HUDEP-2 (cell line): ENCODE measurements at regions not wholly inside any gene's neighbourhood (a gene's known extent, or its start where the extent isn't known, plus 50 kb on each side); places are given as distances from the start of the nearest gene placed in this dataset.

ENCODE experiments used
- DNase-seq, 76 experiments: peaks; one replicate each; lab custom pipeline; 2025; ENCODE audit not compliant: unreplicated experiment in 76 of 76; lab: John Stamatoyannopoulos, UW

DNA sequence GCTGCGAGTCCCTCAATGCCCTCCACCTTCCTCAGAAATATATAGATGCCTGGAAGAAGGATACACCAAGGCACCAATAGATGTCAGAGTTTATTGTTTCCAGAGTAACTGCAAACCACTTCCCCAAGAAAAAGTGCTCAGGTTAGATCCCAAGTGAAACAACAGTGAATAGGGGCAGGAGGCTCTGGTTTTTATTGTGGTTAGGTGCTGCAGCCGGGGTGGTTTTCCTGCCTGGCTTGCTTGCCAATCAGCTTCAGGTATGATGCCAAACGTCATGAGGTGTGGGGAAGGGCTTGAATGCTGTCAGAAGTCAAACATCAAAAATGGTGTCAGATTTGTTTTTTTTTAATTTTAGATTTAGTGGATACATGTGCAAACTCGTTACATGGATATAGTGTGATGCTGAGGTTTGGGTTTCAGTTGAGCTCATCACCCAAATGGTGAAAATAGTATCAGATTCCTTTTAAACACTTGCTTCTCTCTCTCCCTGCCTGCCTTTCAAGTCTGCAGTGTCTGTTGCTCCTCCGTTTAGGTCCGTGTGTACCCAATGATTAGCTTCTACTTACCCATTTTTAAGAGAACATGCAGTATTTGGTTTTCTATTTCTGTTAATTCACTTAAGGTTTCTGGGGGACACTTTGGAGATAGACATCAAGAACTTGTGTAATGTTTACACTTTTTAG lies 1317.0 kb downstream of the MRPL39 start:
- DNase-seq, result no peak

DNA sequence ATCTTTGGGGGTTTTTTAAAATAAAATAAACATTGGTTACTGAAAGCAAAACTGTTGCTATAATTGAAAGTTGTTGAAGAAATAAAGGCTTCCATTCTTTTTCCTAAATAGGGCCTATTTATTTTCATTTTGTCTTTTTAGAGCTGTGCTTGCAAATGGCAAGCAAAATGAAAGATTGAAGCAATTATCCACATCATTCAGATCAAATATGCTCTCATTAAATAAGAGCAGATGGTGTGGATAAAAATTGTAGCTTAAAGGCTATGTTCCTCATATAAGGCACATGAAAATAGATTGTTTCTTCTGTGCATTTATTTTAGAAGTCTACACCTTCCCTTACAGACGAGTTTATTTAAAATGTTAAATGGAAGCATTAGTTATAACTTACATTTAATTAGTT lies 1317.7 kb downstream of the MRPL39 start:
- DNase-seq, result no peak

DNA sequence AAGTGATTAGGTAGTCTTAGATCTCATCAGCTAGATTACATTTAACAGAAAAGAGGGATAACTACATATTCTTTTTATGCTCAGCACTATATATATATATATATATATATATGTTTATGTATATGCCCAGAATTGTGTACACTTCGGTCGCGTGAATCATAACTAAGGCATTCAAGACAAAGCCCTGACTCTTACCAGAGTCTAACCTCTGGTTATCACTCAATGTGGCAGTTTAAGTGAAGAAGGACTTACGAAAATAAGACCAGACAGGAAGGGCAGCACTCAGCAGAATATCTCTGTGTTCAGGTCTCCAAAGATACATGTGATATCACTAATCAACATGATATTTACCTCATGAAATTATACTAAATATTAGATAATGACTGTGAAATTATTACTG lies 1326.7 kb downstream of the MRPL39 start:
- DNase-seq, result no peak

DNA sequence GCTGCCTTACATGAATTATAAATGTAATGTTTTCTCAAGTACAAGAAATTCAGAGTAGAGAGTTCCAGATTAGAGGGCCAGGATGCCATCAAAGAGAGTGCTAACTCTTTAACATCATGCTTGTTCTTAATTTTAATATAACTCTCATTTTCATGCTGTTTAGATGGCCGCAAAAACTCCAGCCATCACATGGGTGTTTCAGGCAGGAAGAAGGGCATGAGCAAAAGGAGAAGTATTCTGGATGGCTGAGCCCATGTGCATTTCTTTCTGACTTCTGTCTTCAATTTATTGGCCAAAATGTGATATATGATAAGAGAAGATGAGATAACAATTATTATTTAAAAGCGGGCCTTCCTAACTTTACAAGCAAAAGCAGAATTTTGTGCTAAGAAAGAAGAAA lies 1328.6 kb downstream of the MRPL39 start:
- DNase-seq, result no peak

DNA sequence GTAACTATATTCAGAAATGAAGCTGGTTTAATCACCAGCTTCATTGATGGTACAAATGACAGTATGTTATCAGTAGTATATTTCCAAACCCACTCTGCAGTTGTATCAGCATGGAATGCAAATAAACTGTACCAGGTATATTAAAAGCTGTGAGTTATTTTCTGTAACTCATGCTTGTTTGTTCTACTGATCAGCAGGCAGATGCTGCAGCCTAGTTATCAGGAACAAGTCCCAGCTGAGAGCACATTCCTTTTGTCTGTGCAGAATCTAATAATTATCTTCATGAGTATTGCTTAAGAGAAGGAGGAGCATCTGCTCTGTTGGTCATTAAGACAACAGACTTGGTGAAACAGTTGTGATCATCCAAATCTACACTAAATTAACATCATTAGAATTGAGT lies 1331.1 kb downstream of the MRPL39 start:
- no peak for DNase-seq

DNA sequence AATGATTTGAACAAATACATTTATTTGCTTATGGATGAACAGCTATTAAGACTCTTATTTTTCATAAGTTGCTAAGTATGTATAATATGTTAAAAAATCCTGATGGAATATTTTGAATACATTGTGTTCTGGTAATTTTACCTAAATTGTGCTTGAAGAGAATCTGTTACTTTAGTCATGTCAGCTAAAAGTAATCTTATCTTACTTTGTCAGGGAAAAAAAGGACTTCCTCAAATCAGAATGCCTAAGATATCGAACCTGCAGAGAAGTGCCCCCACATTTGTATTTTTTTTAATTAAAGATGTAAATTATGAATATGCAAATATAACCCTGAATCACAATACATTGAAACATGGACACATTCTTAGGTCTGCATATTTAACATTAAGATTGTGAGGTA lies 1331.7 kb downstream of the MRPL39 start:
- DNase-seq, result no peak

DNA sequence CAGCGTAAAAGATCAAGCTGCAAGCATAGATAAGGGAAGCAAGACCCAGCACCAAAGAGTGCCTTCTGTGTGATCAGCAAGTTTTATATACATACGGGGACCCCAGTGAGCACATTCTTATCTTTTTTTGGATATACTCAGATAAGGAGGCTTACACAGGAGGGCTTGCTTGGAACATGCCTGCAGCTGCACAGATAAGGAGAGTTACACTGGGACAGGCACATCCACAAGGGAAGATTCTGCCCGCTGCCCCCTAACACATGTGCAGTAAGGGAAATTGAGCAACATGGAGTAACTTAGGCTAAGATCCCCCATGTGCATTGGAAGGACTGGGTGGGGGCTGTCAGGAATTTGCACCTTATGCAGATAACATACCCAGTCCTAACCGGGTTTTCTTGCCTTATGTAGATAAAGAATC lies 1334.8 kb downstream of the MRPL39 start:
- DNase-seq, result peak in 75 of 76 experiments; percentile 34 to 99 (median 90)

DNA sequence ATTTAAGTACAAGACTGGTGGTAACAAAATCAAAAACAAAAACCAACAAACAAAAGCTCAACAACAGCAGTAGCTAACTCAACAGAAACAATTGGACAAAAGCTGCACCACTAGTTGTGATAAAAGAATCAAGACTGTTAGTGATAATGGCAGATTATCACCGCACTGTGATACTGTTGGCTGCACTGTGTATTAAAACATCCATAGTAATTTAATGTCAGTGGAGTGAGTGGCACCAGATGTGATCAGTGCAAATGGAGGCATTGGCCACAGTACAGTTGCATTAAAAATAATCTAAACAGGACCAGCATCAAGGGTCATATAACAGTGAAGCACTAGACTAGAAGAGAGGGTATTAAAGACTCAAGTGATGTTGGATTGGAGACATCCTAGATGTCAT lies 1341.3 kb downstream of the MRPL39 start:
- DNase-seq, result no peak

DNA sequence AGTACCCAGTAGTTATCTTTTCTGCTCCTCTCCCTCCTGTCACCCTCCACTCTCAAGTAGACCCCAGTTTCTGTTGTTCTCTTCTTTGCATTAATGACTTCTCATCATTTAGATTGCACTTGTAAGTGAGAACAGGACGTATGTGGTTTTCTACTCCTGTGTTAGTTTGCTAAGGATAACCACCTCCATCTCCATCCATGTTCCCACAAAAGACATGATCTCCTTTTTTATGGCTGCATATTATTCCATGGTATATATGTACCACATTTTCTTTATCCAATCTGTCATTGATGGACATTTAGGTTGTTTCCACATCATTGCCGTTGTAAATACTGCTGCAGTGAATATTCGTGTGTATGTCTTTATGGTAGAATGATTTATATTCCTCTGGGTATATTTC lies 1346.5 kb downstream of the MRPL39 start:
- no peak for DNase-seq

DNA sequence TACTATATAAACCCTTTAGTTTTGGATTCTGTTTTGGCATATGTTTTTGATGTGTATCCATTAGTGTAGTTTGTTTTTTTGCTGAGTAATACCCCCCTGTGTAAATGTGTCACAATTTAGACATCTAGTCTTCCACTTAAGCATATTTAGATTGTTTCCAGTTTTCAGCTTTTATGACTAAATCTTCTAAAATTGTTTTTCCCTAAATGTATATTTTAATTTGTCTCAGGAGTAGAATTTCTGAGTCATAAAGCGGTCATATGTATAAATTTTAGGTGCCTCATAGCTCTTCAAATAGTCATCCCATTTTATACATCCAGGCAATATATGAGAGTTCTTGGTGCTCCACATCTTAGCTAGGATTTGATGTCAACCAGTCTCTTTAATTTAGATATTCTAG lies 1348.0 kb downstream of the MRPL39 start:
- DNase-seq, result no peak

DNA sequence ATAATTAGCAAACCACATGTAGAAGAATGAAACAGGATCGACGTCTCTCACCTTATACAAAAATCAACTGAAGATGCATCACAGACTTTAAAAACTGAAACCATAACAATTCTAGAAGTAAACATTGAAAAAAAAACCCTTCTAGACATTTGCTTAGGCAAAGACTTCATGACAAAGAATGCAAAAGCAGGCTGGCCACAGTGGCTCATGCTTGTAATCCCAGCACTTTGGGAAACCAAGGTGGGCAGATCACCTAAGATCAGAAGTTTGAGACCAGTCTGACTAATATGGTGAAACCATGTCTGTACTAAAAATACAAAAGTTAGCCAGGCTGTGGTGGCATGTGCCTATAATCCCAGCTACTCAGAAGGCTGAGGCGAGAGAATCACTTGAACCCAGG lies 1351.7 kb downstream of the MRPL39 start:
- no peak for DNase-seq

DNA sequence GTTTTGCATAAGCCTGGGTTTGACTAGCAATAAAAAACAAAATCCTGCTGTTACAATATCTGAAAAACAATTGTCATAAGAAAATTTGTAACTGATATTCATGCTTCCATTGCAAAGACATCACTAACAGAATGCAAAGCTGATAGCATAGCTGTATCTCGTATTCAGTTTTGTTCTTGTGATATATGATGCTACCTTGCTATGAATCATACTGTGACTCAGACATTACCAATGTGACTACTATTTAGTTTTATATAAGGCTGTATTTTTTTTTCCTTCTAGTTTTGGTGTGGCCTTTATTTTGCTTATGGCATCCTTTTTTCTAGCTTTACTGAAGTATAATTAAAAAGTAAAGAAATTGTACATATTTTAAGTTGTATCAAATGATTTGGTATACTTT lies 1381.8 kb downstream of the MRPL39 start:
- peak in 1 of 76 experiments; percentile 13 for DNase-seq

DNA sequence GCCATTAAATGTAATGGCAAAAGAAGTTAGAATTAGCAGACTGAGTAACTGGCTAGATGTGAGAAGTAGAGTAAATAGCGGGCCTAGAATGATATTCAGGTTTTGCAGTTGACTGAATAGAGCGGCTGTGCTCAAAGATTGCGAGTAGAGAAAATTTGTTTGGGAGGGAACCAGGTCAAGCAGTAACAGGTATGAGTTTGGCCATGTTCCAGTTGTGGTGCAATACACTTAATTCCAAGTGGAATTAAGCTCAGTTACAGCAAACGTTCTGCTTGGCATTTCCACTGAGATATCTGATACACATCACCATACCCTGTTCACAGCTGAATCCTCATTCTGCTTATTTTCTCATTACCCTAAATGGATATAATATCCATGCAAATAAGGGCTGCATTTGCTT lies 1382.9 kb downstream of the MRPL39 start:
- no peak for DNase-seq

DNA sequence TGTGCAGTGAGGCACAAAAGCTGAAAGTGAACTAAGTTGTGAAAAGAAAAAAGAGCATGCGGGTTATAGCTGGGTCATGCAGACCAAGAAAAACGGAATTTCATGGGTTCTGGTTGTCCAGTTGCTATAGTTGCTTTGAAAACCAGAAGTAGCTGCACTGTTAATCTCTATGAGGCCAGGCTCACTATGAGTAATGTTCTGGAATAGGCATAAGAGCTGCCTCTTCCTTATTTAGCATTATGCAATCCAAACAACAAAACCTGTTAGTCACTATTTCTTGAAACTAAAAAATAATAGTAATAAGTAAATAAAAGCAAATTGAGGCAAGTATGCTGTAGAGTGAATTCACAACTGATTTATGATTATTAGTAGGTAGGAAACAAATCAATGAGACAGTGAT lies 1383.7 kb downstream of the MRPL39 start:
- no peak for DNase-seq

DNA sequence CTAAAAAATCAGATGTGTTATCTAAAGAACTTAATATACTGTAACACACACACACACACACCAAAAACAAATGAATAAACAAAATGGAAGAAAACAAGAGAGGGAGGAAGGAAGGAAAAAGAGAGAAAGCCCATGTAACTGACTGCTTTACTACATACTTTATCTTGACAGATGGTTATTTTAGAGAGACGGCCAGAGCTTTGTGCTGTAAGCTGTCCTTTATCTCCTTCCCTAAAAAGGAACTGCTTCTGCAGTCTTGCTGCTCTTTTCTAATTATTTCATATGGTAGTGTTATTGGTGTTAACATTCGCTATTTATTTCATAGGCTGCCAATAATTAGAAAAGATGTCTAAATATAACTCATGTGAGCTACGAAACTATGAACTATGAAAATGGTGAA lies 1384.6 kb downstream of the MRPL39 start:
- DNase-seq, result no peak

DNA sequence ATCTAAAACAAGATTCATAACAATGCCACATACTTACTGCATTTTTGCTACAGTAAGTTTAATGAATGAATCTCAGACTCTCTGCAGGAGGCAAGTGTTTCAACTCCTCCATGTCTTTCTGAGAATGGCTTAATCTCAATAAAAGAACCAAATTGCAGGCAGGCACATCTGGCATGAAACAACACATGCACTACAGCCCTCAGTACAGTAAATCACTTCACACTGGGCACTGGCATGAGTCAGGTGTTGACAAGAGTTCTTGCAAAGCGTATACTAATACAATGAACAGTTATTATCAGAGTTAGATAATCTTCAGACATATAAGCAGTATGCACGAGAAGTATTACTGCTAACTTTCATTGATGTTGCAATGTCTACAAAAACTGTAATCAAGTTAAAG lies 1386.8 kb downstream of the MRPL39 start:
- DNase-seq, result no peak

DNA sequence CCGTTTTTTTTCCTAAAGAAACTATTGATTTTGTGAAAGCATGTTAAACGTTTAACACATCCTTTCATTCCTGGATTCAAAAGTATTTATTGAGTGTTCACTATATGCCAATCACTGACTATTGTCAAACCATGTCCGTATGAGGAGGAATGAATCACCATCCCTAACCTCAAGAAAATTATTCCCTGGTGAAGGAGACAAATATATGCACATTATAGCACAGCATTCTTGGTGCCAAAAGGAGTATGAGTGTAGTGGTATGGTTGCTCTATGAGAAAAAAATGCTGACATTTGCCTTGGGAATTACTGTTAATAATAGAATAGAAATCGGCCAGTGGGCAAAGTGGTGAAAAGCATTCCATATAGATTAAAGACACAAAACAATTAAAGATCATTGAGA lies 1390.1 kb downstream of the MRPL39 start:
- DNase-seq, result no peak

DNA sequence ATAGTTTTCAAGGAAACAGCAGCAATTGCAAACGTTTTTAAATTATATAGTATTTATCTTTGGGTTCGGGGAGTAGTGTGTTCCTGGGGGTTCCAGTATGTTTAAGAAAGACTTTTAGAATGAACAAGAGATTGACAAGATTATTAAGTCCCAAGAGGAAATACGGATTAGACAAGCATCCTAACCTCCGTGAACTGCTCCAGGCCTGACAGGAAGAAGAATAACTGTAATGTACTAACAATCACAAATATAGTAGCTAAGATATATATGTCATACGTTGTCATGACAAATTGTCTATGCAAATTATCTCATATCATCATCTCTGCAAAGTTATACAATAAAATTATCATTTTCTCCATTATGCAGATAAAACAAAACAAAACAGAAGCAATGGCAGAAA lies 1397.2 kb downstream of the MRPL39 start:
- DNase-seq, result no peak

DNA sequence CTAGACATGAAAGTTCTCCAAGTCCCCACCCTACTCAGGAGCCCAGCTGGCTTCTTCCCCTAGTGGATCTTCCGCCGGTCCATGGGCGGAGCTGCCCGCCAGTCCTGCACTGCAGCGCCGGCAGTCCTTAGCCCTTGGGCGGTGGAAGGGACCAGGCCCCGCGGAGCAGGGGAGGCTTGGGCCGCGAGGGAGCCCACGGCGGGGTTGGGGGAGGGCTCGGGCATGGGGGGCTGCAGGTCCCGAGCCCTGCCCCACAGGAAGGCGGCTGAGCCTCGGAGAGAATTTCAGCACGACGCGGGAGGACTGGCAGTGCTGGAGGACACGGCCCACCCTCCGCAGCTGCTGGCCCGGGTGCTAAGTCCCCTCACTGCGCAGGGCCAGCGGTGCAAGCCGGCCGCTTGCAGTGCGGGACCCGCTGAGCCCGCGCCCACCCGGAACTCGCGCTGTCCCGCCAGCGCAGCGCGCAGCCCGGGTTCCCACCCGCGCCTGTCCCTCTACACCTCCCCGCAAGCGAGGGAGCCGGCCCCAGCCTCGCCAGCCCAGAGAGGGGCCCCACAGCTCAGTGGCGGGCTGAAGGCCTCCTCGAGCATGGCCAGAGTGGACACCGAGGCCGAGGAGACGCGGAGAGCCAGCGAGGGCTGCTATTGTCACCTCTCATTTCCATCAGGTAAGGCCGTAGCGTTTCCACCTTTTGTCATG lies 1398.6 kb downstream of the MRPL39 start:
- no peak for DNase-seq

DNA sequence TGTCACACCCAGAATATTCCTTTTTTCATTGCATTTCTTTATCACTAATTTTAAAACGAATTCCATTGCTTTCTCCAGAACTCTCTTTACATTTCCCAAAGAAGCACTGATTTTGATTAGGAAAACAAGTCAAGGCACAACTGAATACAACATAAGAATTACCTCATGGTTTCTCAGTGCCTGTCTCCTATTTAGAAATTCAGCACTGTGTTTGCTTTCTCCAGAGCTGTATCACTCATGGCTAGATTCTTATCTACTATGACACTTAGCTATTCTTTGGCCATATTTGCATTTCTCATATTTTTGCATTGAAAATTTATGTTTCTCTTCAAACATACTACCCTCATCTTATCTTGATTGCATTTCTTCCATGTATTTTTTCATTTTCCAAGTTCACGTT lies 1402.0 kb downstream of the MRPL39 start:
- no peak for DNase-seq

DNA sequence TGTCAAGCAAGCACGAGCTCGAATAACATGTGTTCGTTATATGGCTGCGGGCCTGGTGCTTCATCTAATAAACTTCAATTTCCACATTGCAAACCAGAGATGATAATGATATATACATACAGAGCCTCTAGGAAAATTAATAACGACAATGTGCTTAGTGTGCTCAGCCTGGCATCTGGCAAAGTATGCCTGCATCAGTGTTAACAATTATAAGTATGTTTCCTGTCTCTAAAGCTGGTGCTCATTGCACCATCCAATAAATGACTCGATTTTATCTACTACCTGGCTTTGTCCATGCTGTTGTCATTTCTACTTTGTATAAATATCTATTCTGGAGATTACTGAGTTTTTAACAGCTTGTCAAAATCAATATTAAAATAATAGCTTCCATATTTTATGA lies 1402.6 kb downstream of the MRPL39 start:
- no peak for DNase-seq

DNA sequence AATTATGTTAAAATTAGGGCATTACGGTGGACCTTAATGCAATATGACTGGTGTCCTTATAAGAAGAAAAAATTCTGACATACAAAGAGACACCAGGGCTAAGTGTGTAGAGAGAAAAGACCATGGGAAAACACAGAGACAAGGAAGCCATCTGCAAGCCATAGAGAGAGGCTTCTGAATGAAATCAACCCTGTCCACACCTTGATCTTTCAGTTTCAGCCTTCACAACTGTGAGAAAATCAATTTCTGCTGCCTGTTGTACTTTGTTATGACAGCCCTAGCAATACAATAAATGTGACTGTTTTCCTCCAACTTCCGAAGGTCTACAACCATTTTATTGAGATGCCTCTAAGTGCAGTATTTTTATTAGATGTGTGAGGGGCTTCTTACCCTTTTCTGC lies 1407.2 kb downstream of the MRPL39 start:
- DNase-seq, result no peak

DNA sequence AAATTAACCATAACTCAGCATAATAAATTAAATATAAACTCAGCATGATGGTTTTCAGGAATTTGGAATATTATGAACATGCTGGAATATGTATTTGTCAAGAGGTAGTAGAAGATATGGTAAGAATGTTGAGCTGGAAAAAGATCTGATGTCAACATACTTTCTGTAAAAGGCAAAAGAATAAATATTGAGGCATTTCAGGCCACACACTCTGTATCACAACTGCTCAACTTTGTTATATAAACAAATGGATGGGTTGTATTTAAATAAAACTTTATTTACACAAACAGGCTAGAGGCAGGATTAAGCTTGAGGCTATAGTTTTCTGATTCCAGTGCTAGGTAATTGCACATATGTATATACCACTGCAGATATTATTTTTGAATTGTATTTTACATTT lies 1409.4 kb downstream of the MRPL39 start:
- no peak for DNase-seq
